GM18867 (cell line): ENCODE measurements at regions not wholly inside any gene's neighbourhood (a gene's known extent, or its start where the extent isn't known, plus 50 kb on each side); places are given as distances from the start of the nearest gene placed in this dataset.
"Not testable (repeated sequence)": the region's sequence is repeated elsewhere in the genome, so short reads cannot be mapped to it uniquely, and the experiment has no call there.

Experiments used
- ATAC-seq: cut with Tn5 transposase; IDR thresholded peaks from one replicate; pipeline ENCODE4 v1.9.1; 2021; ENCODE audit warnings: mild to moderate bottlenecking, moderate library complexity; ENCODE audit not compliant: unreplicated experiment

- no peak for ATAC-seq
These were observed 107.7 kb downstream of the SEPTIN7 start for GRCh38 chr7:35908331-35909216.

- no peak for ATAC-seq
These were observed 109.1 kb downstream of the SEPTIN7 start for GRCh38 chr7:35909870-35910357.

- not testable (repeated sequence) for ATAC-seq
These were observed 109.8 kb downstream of the SEPTIN7 start for GRCh38 chr7:35910621-35911020.

- ATAC-seq: not testable (repeated sequence)
These were observed 112.5 kb downstream of the SEPTIN7 start for GRCh38 chr7:35913350-35913749.

GRCh38 chr7:35914214-35914613 lies 113.4 kb downstream of the SEPTIN7 start:
- ATAC-seq: not testable (repeated sequence)

- ATAC-seq: not testable (repeated sequence)
These were observed 114.5 kb downstream of the SEPTIN7 start for GRCh38 chr7:35915247-35915955.

GRCh38 chr7:35918217-35918616 lies 117.4 kb downstream of the SEPTIN7 start:
- not testable (repeated sequence) for ATAC-seq

GRCh38 chr7:35919607-35920006 lies 118.8 kb downstream of the SEPTIN7 start:
- not testable (repeated sequence) for ATAC-seq

- not testable (repeated sequence) for ATAC-seq
These were observed 120.5 kb downstream of the SEPTIN7 start for GRCh38 chr7:35921338-35921737.

GRCh38 chr7:35924668-35925067 lies 123.8 kb downstream of the SEPTIN7 start:
- ATAC-seq: not testable (repeated sequence)

- not testable (repeated sequence) for ATAC-seq
These were observed 126.1 kb downstream of the SEPTIN7 start for GRCh38 chr7:35926966-35927365.

- not testable (repeated sequence) for ATAC-seq
These were observed 130.3 kb downstream of the SEPTIN7 start for GRCh38 chr7:35931134-35931533.

GRCh38 chr7:35931551-35931950 lies 130.7 kb downstream of the SEPTIN7 start:
- not testable (repeated sequence) for ATAC-seq

GRCh38 chr7:35940695-35941094 lies 139.8 kb downstream of the SEPTIN7 start:
- ATAC-seq: not testable (repeated sequence)

- not testable (repeated sequence) for ATAC-seq
These were observed 144.8 kb downstream of the SEPTIN7 start for GRCh38 chr7:35945621-35946020.

GRCh38 chr7:35955735-35956134 lies 154.9 kb downstream of the SEPTIN7 start:
- ATAC-seq: not testable (repeated sequence)

- not testable (repeated sequence) for ATAC-seq
These were observed 156.1 kb downstream of the SEPTIN7 start for GRCh38 chr7:35956988-35957387.

GRCh38 chr7:35961260-35961659 lies 160.4 kb downstream of the SEPTIN7 start:
- ATAC-seq: not testable (repeated sequence)

- not testable (repeated sequence) for ATAC-seq
These were observed 161.8 kb downstream of the SEPTIN7 start for GRCh38 chr7:35962607-35963006.

- ATAC-seq: no peak
These were observed 166.7 kb downstream of the SEPTIN7 start for GRCh38 chr7:35967366-35968139.
